GM12878 (cell line): ENCODE measurements at regions not wholly inside any gene's neighbourhood (a gene's known extent, or its start where the extent isn't known, plus 50 kb on each side); places are given as distances from the start of the nearest gene placed in this dataset.

Source experiments
- ATAC-seq: fragments of 200-7000 bp; cut with Tn5 transposase; 3 replicates; pipeline ENCODE4 v1.9.1; 2020; ENCODE audit warnings: mild to moderate bottlenecking, moderate library complexity
- BruUV-seq: library from RNA; stranded (reverse); fragments of 400-500 nt; replicated peaks from 2 replicates; lab custom pipeline; 2021; lab: Mats Ljungman, UMichigan
- CTCF ChIA-PET: fragments of 300-600 bp; sonication (Branson Sonifier 250); formaldehyde crosslinking; extraction: SDS; loops from one replicate; lab custom pipeline; 2021; ENCODE audit warnings: inconsistent platforms; lab: Yijun Ruan, JAX
- POLR2A ChIA-PET: fragments of 350-600 bp; formaldehyde crosslinking; extraction: SDS; loops from one replicate; lab custom pipeline; 2021; ENCODE audit warnings: inconsistent platforms; lab: Charles Lee
- RAD21 ChIA-PET: fragments of 300-600 bp; sonication (Branson Sonifier 250); formaldehyde crosslinking; loops from one replicate; lab custom pipeline; 2023; ENCODE audit warnings: antibody characterized with exemption; ENCODE audit not compliant: unreplicated experiment; lab: Charles Lee
- SMC1A ChIA-PET: fragments of 300-600 bp; sonication (Branson Sonifier 250); formaldehyde crosslinking; loops from one replicate; lab custom pipeline; 2023; ENCODE audit not compliant: unreplicated experiment, uncharacterized antibody; lab: Charles Lee
- DNase-seq: peaks from one replicate; pipeline ENCODE4 v3.0.0-alpha.2; 2011; ENCODE audit warnings: low read depth, low spot score
- FAIRE-seq: peaks from 3 replicates; lab custom pipeline; 2011; peaks lifted over from hg19 to GRCh38; lab: Jason Lieb, UNC
- H2AFZ ChIP-seq: 2 replicates; pipeline ENCODE4 v1.6.0; 2011; ENCODE audit warnings: low read depth, low read length, control low read depth; ENCODE audit not compliant: control insufficient read depth
- H3K27ac ChIP-seq: 2 replicates; pipeline ENCODE4 v1.5.1; 2011; ENCODE audit warnings: control low read depth; ENCODE audit not compliant: control insufficient read depth, insufficient read depth
- H3K27me3 ChIP-seq, 2 experiments: replicated peaks in 1 of 2; 2 replicates each; pipeline versions ENCODE4 v1.6.0 to v1.6.1; 2011; ENCODE audit warnings: low read length in 1 of 2; ENCODE audit not compliant: control insufficient read depth in 2 of 2, insufficient read depth in 2 of 2
- H3K36me3 ChIP-seq, 2 experiments: 2 replicates each; pipeline ENCODE4 v1.5.1; 2011; ENCODE audit warnings: low read length in 1 of 2; ENCODE audit not compliant: control insufficient read depth in 2 of 2, insufficient read depth in 2 of 2
- H3K4me1 ChIP-seq: 2 replicates; pipeline ENCODE4 v1.6.1; 2011; ENCODE audit warnings: mild to moderate bottlenecking, low read length, moderate library complexity, mixed read lengths; ENCODE audit not compliant: control insufficient read depth, insufficient read depth
- H3K4me2 ChIP-seq: 2 replicates; pipeline ENCODE4 v1.6.0; 2011; ENCODE audit warnings: control low read depth; ENCODE audit not compliant: control insufficient read depth, insufficient read depth
- H3K4me3 ChIP-seq: fragments of 200-600 bp; sonication (generic); 2 replicates; pipeline ENCODE4 v1.5.1; 2016
- H3K79me2 ChIP-seq: 2 replicates; pipeline ENCODE4 v1.6.0; 2011; ENCODE audit warnings: low read length; ENCODE audit not compliant: control insufficient read depth, insufficient read depth
- H3K9ac ChIP-seq: 2 replicates; pipeline ENCODE4 v1.8.0; 2011; ENCODE audit warnings: low read length, control low read depth, mixed read lengths; ENCODE audit not compliant: control insufficient read depth, insufficient read depth
- H3K9me3 ChIP-seq: replicated peaks from 3 replicates; pipeline ENCODE4 v1.5.1; 2011; ENCODE audit warnings: mild to moderate bottlenecking, low read length; ENCODE audit not compliant: control insufficient read depth, insufficient read depth
- H4K20me1 ChIP-seq: 2 replicates; pipeline ENCODE4 v1.6.0; 2011; ENCODE audit not compliant: control insufficient read depth, insufficient read depth
- ATF7 ChIP-seq: fragments of 450-650 bp; IDR thresholded peaks from 2 replicates; pipeline ENCODE4 v1.6.1; 2016; ENCODE audit warnings: low read depth, mild to moderate bottlenecking
- CHD1 ChIP-seq: IDR thresholded peaks from 2 replicates; pipeline ENCODE4 v1.6.1; 2012; ENCODE audit warnings: low read depth, low read length, improper control_type of control experiment
- CHD4 ChIP-seq: fragments of 200-600 bp; sonication (generic); IDR thresholded peaks from 2 replicates; pipeline ENCODE4 v1.6.1; 2016; ENCODE audit warnings: mild to moderate bottlenecking
- CUX1 ChIP-seq: IDR thresholded peaks from 2 replicates; pipeline ENCODE4 v1.6.1; 2012; ENCODE audit warnings: improper control_type of control experiment, low read depth, low read length; ENCODE audit not compliant: insufficient replicate concordance
- GABPA ChIP-seq: IDR thresholded peaks from 2 replicates; pipeline ENCODE4 v1.6.1; 2014; ENCODE audit warnings: antibody characterized with exemption, low read depth, mild to moderate bottlenecking, inconsistent platforms
- KLF5 ChIP-seq: fragments of 450-650 bp; IDR thresholded peaks from 2 replicates; pipeline ENCODE4 v1.6.1; 2014; ENCODE audit warnings: mild to moderate bottlenecking; ENCODE audit not compliant: partially characterized antibody
- RAD21 ChIP-seq: IDR thresholded peaks from 2 replicates; pipeline ENCODE4 v1.6.1; 2011; ENCODE audit warnings: mild to moderate bottlenecking, low read depth, low read length, moderate library complexity; ENCODE audit not compliant: insufficient read depth
- TBL1XR1 ChIP-seq: IDR thresholded peaks from 2 replicates; pipeline ENCODE4 v1.6.1; 2012; ENCODE audit warnings: low read depth, low read length, improper control_type of control experiment
- ZZZ3 ChIP-seq: IDR thresholded peaks from 2 replicates; pipeline ENCODE4 v1.6.1; 2011; ENCODE audit warnings: low read depth; ENCODE audit not compliant: control insufficient read depth, insufficient read length
- WGBS: methylation state at CpG from one replicate; pipeline ENCODE4 v1.1.6; 2016; ENCODE audit warnings: low lambda C conversion rate; ENCODE audit not compliant: insufficient replicate concordance, insufficient coverage; ENCODE audit errors: missing lambda C conversion rate; 5-methylcytosine and 5-hydroxymethylcytosine counted together
- in situ Hi-C: fragments of 300-500 bp; cut with MboI; formaldehyde crosslinking; loops from 9 replicates; pipeline ENCODE4 v1.14.3; 2018; ENCODE audit warnings: mixed read lengths
- intact Hi-C: fragments of 100-400 bp; cut with micrococcal nuclease; formaldehyde crosslinking; loops from one replicate; pipeline ENCODE4 v1.14.2; 2022; ENCODE audit not compliant: unreplicated experiment

GRCh38 chr22:47249370-47249928 is 487.0 kb downstream of the TBC1D22A start:
- Histone ChIP-seq H4K20me1 (no peaks in the 10 kb centered on the region), H3K36me3 (no peaks in the 10 kb centered on the region), H3K9me3 (no peaks in the 10 kb centered on the region; the same call in 2 of the 3 replicates), H3K79me2 (no peaks in the 10 kb centered on the region), H3K27me3 (no peaks in the 10 kb centered on the region), H3K4me2 (no peak overlapping the region), H3K9ac (no peak overlapping the region), H3K4me3 (no peak overlapping the region), H2AFZ (no peak overlapping the region), H3K4me1 (no peaks in the 10 kb centered on the region), H3K27ac (no peak overlapping the region)
- intact Hi-C loops (no loop called here), in situ Hi-C loops (no loop called here)
- DNase-seq (no peak), FAIRE-seq (no peak), ATAC-seq (no peak)
- no peak for TF ChIP-seq ATF7
- TF ChIP-seq RAD21, result no peak
- TF ChIP-seq CHD1, result no peak
- TF ChIP-seq TBL1XR1, result no peak
- TF ChIP-seq ZZZ3, result no peak
- no peak for TF ChIP-seq GABPA
- TF ChIP-seq KLF5, result no peak
- TF ChIP-seq CUX1, result no peak
- no peak for TF ChIP-seq CHD4
- CTCF ChIA-PET, result no interaction called here
- RAD21 ChIA-PET, result no interaction called here
- SMC1A ChIA-PET, result no interaction called here
- POLR2A ChIA-PET, result no interaction called here
- no TSS peak for BruUV-seq
- WGBS, result 4% methylated on average over 8 of the region's 8 CpGs
